ELR (cell line): ENCODE measurements at regions not wholly inside any gene's neighbourhood (a gene's known extent, or its start where the extent isn't known, plus 50 kb on each side); places are given as distances from the start of the nearest gene placed in this dataset.

Experiments used
- DNase-seq: peaks from one replicate; pipeline ENCODE4 v3.0.0-alpha.2; 2015; ENCODE audit warnings: low read depth

DNA sequence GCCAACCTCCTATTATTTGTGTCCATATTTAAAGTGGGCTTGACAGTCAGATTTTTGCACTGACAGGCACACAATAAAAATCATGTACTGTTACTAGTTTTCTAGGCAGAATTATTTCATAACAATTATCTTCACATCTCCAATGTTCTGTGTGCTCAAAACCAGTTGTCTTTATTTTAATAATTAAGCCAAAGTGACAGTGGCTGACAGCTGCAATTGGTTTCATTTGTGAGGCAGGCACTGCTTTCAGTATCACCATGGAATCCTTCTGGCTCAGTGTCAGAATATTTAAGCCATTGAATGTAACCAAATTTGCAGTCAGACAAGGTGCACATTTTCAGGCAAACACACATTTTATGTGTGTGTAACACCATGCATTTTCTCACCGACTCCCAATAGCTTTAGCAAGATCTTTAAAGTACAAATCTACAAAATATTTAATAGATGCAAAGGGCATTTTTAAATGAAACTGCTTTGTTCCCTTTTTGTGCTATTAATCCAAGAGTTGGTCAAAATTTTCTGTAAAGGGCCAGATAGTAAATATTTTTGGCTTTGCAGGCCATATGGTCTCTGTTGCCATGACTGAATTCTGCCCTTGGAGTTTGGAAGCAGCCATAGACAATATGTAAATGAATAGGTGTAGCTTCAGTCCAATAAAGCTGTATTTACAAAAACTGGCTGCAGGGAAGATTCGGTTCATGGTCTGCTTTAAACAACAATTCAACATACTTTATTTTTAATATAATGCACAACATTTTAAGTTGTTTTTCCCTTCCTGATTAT is 486.0 kb downstream of the KCNJ2 start:
- DNase-seq, result no peak

DNA sequence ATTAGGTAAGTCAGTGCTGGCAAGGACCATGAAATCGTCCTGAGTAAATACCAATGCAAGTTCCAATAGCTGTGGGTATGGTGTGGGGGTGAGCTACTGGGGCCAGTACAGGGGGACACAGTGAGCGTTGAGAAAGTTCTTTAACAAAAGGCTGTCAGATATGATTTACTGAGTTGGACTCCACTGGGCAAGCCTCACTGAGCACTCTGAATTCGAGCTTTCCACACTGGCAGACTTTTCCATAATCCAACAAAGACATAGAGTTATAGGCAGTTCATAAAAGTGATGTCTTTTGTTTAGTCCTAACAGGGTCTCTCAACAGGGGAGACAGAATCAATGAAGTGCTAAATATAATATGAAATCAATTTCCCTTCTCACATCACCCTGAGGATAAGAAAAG is 489.0 kb downstream of the KCNJ2 start:
- no peak for DNase-seq

DNA sequence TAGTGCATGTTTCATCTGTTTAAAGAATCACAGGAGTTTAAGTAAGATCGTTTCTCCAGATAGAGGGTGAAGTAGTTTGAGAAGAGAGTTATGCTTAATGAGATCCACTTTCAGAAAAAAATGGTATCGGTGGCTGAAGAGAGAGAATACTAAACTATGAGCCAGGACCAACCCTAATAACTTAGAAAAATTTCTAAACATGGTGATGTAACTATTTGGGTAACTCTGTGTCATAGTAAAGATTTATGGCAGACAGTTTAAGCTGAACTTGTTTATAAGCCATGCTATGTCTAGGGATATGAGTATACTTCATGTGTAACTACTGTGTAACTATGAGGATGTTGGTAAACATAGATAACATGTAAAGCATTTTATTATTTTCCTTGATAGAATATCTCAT is 489.5 kb downstream of the KCNJ2 start:
- no peak for DNase-seq

DNA sequence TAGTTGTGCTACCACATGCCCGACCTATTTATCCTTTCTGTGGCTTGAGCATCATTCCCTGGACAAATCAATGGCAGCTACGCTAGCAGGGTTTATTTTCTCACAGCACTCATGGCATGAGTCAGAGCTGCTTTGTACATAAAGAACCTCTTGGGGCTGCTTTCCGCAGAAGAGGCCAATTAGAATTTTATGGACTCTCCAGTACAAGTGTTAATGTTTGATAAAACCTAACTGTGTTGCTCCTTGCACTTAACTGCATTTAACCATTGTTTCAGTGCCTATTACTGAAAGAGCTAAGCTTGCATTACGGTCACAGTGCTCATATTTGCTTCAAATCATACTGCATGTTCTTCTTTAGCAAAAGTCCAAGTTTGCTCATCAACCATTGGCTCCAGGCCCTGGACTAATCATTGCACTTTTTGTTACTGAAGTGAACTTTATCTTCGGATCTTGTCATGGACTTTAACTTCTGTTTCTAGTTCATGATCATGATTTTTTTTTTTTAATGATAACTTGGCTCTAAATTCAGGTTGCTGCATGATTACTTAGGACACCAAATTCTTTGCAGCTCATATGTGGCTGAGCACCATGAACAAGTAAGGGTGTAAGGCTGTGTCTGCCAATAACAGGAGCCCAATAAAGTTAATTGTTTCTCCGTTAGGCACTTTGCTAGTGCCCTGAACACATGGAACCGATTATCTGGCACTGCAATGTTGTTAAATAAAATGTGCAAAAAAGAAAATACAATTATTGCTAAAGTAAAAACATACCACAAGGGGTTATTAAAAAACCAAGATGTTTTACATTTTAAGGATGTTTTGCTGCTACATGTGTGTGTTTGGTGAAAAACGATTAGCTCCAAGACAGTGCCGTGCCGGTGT is 492.2 kb downstream of the KCNJ2 start:
- peak; percentile 62 for DNase-seq

DNA sequence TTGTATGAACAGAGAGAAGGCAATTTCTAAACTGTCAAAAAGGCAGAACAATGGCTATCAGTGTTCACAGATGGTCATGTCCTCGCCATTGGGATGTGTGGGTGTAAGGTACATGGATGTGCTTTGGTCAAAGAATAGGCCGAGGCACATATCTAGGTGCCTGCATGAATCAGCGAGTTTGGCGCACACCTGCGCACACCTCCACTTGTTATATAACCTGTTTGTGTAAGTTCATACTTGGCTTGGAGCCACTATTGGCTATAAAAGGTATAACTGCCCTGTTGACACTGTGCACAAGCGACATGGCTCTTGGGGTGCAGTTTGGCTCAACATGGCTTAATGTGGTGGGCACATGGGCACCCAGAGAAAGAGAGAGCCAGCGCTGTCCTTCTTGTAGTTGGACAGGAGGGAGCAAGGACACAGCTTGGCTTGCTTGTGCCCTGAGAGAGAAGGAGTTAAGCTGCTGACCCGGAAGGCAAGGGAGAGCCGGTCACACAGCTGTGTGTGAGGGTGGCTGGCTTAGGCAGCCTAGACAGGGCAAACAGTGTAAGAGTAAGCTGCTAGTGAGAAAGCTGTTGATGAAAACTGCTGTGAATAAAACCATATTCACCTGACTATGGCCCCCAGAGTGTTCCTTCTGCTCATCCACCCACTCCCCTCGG is 499.1 kb downstream of the KCNJ2 start:
- no peak for DNase-seq

DNA sequence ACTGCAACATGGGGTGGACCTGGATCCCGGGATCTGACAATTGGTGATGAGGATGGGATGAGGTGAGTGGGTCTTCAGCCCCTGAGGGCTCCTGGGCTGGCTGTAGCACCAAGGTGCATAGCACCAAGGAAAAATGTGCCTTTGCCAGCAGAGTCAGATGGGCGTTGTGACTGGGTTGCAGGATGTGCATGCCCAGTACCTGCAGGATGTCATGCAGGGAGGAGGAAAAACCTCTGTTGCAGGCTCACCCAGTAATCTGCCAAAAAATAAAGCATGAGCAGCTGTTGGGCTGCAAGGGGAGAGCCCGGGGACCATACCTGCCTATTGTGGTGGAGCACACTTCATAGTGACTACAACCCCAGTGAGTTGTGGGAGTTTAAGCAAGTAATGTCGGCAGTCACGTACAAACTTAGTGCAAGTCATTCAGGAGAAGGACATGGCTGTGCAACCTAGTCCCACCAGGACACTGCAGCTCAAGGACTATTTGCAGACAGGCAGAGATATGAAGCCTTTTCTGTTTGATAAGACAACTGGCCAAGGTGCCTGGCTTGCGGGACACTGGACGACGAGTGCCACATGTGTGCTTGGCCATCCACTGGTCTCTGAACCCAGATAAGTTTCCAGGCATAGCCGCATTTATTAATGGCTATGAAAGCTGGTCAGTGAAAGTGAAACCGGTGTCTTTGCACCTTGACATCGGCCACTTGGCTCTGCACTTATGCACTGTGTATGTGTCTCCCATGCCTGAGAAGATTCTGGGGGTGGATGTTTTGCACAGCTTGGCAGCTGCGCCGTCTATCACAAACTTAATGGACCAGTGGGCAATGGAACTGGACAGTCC is 499.8 kb downstream of the KCNJ2 start:
- no peak for DNase-seq

DNA sequence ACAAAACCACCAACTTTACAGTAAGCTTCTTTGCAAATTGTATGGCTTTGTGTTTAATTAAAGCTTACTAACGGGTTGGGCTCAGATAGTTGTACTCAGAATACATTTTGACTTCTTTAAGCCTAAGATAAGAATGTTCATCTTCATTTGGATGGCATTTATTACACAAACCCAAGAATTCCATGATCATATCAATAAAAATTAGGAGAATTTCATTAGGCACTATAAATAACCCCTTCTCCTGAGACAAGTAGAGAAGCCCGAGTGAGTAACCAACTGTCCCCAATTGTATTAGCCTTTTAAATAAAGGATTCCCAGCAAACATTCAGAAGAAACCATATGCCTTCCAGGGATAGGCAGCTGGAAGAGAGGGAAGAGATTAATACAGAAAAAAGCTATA is 504.7 kb downstream of the KCNJ2 start:
- DNase-seq, result no peak

DNA sequence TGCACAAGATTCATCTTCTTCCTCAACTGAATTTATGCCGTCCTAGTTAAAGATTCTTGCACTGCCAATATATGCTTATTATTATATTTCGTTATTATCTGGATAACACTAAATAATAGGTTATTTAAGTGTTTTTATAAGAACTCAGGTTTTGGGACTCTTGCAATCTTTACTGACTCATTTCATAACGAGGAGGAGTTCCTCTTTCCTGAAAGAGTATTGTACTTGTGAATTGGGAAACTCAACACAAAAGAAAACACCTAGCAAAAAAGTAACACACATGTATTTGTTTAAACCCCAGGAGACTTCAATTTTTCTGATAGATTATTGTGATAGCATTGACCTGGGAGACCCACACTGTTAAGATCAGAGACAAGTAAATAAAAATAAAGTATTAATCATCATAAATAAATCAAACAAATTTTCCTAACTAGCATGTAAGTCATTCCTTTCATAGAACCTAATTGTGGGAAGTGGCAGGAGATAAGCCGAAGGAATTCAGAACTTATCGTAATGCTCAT is 505.8 kb downstream of the KCNJ2 start:
- no peak for DNase-seq

DNA sequence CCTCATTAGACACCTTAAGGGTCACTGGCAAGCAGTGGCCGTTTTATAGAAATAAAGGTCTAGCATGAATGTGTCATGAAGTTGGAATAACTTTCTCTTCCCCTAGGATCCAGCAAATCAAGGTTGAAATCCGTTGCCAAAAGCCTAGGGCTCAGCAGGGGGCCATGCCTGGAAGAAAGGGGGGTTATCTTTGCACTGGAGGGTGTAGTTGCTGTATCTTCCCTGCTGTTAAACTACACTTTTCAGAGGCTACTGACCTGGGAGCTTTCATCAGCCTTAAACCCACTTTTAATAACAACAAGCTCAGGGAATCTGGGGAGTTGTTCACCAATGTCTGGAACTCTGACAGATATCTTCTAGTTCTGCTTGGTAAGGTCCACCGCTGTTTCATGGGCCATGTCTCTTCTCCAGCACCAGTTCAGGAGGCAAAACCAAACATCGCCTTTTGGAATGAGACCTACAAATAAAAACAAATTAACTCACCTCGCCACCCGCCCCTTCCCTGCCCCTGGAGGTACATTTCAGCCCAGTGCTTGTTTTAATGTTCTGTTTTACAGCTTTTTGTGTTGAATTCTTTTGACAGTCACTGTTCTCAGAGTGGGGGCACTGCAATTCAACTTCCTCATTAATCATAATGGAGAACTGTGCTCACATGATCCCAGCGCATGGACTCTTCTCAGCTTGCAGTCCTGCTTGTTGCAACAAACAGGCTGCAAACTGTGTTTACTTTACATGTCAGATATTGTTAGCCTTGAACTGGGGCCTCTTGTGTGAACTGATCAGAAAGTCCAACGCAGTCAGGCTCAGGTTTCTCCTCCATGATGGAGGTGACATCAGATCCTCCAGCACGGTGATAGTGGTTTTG is 508.7 kb downstream of the KCNJ2 start:
- DNase-seq, result no peak

DNA sequence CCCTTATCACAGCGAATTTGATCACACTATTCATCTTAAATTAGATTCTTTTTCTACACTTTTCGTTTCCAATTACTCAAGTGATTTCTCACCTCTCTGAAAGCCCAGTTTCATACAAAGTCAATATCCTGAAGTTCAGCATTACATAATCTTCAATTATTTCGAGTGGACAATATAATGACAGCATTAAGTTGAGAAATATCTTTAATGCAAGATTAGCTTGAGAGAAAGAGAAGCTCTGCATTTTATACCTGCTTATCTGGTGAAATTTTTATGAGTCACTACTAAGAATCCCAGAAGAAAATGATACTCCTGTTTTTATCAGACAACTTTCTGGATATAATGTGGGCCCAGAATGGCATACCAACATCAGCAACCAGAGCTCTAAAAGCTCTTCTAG is 509.6 kb downstream of the KCNJ2 start:
- DNase-seq, result no peak

DNA sequence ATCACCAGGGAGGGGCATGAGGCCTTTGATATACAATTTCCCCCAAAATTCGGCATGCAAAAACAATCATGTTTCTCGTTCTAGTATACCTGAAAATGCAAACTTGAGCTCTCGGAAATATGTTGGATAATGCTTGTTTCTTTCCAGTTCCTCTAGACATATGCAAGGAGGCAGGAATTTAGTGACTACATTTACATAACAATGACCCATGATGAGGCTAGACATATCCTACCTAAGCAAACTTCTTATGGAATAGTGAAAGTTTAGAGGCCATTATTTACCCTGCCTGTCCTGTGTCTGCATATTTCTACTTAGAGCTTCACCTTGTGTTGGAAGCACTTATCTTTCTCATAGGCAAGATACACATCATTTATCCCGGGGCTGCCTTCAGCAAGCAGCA is 514.6 kb downstream of the KCNJ2 start:
- no peak for DNase-seq

DNA sequence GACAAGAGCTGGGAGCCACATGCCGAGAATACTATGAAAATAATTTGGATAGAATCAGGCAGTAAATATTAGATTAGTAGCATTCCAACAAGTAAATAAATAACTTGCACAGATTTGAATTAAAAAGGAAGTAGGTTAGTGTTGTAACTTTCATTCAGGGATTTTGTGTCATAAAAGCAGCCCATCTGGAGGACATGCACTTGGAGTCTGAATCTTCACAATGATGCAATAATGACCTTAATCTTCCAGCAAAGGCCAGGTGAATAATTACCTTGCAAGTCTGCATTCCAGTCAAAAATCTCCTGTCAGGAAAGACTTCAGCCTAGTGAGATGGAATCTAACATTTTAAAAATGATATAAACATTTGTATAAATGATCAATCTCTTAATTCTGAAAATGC is 518.1 kb downstream of the KCNJ2 start:
- DNase-seq, result no peak

DNA sequence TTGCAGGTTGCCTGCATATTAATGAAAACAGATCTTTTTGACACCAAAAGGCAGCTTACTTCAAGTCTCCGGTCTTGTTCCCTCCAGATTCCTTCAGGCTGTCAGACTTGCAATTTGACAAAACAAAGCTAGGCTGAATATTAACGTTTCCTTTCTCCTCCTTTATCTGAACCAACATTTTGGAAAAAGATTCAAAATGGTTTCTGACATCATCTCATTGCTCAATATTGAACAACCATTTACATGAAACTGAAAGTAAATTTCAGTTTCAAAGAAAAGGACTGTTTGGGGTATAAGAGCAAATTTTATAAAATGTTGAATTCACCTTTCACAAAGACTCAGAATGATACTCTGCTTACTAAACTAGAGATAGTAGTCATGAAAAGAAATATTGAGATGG is 521.8 kb downstream of the KCNJ2 start:
- DNase-seq, result peak; percentile 9

DNA sequence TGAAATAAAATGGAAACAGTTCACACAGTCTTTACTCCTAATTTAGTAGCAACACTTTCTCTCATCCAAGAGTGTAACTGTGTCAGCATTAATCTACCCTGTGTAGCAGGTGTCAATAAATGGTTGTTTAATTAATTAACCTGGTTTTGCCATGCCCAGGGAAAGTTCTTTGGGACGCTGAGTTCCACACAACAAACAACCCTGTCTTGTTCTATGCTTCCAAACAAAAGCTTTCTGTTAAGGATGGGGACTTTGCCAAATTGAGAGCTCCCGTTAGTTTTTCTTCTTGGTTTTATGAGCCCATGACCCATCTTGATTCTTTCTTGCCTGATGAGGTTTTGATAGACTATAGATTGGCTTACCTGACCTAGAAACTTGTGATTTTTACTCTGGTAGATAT is 530.1 kb downstream of the KCNJ2 start:
- DNase-seq, result no peak

DNA sequence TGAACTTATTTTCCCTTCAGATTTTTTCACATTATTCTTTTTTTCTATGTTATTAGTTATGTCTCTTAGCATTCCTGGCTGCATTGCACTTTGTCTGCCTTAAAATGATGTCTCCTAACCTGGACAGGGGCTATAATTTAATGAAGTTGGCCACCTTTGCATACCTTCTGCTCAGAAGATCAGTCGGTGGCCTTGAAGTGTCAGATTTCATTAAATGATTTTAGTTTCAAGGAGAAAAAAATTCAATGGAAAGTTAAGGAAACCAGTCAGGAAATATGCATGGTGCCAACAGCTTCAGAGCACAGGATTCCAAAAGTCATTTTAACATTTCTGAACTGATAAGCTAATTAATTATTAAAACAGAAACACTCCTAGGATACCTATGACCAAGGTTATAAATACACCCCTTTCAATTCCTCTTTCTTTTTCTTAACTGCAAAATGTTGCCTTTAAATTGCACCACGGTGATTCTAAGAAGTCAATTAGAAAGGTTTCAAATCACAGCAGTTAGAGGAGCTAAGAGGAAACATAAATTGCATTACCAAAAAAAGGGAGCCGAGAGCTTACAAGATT is 533.4 kb downstream of the KCNJ2 start:
- no peak for DNase-seq

DNA sequence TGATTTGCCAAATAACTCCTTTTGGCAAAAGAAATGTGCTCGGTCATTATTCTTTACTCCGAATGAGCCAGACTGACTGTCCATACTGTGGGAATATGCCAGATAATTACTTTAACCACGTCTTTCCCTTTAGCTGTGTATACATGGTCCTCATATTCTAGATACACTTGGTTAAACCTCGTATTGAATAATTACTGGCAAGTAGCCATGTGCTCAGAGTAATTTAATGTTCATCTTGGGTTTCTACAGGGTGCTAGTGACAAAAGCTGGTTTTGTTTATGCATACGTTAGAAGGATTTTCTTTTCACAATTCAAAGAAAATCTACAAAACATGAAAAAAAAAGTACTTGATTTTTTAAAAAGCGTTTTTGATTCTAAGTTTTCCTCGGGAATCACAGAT is 540.3 kb downstream of the KCNJ2 start:
- DNase-seq, result no peak

DNA sequence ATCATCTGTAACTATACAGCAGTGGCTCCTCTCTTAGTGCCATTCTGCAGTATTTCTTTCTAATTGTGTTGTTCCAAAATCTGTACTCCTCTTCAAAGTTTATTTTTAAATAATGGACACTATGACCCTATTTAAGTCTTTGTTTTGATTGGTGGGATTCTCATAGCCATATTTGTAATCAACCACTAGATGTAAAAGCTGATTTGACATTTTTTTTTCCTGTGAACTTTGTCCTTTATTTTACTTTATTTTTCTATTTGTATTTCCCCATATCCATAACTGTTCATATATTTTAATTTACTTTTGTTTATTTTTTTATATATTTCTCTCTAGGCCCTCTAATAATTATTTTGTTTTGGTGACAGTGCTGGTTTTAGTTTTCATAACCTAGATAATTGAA is 544.4 kb downstream of the KCNJ2 start:
- no peak for DNase-seq

DNA sequence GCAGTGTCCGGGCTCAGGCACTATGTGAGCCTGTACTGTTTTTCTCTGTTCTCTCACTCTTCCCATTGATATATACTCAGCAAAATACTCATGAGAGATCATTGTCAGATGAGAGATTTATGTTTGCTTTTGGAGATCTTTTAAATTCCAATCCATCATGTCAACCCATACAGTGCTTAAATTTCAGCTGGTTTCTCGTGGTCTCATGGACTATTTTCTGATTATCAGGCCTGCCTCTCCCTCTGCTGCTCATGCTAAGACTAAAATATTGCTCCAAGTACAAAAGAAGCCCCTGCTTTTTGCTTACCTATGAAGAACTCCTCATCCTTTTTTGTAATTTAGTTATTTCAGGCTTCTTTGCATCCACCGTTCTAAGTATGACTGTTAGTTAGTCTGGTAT is 547.2 kb downstream of the KCNJ2 start:
- no peak for DNase-seq

DNA sequence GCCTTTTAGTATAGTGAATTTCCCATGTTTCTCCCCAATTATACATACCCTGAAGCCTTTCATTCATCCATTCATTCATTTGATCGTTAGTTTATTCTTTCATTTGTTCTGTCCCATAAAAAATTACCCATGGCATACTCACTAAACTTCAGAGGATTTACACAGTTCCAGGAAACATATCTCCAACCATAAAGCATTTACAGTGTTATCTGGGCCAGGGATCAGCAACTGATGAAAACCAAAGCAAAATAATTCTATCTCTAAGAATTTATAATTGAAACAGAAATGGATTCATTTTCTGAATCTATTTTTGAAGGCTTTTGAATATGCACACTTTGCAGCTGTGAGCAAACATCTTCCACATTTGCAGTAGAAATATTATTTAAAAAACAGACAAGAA is 547.7 kb downstream of the KCNJ2 start:
- no peak for DNase-seq

DNA sequence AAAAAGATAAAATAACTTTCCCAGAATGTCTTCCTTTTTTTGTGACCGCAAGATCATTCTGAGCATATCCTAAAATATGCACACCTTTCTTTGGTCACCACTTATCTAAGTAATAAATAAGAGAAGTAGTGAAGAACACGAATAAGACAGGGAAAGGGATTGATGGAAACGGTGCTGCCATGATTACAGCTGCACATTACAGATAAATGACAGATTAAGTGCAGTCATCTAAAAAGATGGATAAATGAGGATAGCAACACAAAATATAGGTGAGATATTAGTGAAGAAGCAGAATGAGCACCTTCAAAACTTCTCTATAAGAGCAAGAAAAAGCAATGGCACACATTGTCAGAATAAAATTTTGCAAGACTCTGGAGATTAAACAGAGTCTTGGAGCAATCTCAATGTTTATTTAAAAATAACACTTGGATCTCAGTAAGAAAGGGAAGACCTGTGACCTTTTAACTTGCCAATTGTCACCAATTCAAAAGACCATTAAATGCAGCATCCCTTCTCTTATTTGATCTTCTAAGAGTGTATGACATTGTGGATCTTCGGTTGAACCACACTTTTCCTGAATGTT is 567.1 kb downstream of the KCNJ2 start:
- no peak for DNase-seq
